ENCODE measurements at regions not wholly inside any gene's neighbourhood (a gene's known extent, or its start where the extent isn't known, plus 50 kb on each side); places are given as distances from the start of the nearest gene placed in this dataset.

DNA sequence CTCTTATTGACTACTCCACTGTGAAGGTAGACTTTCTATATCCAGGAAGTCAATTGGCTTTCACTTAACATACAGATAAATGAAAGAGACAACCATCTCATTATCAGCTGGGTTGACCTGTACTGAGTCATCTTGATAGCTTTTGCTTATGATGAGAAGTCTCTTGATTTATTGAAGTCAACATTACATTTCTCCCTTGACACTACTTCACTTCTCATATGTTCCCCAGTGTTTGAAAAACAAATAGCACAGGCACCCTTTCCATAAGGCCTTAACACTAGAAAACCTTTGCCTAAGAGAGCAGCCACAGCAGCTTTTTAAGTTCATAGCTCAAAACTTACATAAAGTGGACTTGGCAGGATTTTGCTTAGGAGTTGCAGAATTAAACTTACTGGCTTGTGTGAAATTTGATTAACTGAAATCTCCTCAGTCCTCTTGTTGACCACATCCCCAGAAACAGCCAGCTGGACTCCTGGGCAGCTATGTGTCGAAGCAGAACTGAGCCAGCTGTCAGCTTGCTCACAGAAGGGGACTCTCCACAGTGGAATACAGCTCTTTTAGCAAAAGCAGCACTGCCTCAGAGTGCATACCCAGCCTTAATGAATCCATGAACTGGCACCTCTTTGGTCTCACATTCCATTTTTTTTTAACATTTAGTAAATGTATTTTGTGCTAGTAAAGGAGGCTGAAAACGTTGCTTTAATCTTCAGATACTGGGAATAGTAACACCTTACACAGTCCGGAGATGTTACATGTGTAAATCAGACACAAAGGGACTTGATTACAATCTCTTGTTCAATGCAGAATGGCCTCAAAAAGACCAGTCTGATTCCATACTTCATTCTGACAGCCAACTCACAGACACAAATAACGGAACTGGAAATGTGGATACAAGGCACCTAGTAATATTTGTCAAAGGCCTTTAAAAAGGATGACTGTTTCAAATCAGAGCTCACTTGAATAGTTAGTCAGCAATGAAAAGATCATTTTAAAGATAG lies 1532.7 kb downstream of the HACE1 start:
- H3K27me3 ChIP-seq (ENCODE audit: control insufficient read depth in 2 of 2, insufficient read depth in 2 of 2, low read length in 2 of 2), result no peaks in the 10 kb centered on the region
- BruUV-seq (replicated peaks), result no TSS peak
- H3K4me3 ChIP-seq, result no peak overlapping the region
- in situ Hi-C loops (cut with MboI), result no loop called here
- H3K79me2 ChIP-seq (ENCODE audit: control insufficient read depth, insufficient read depth, low read length), result no peaks in the 10 kb centered on the region
- H3K4me2 ChIP-seq (ENCODE audit: insufficient read depth, low read length), result no peak overlapping the region
- H3K4me1 ChIP-seq (replicated peaks in 1 of 2; ENCODE audit: control insufficient read depth in 2 of 2, insufficient read depth in 2 of 2, low read length in 2 of 2), result no peaks in the 10 kb centered on the region
- no peak overlapping the region for H3K27ac ChIP-seq (ENCODE audit: extremely low read depth, low read depth, low read length)
- H2AFZ ChIP-seq (ENCODE audit: low read depth, low read length), result no peak overlapping the region
- TF ChIP-seq TAF1 (IDR thresholded peaks at IDR 0.05; ENCODE audit: control insufficient read depth, extremely low read depth, insufficient read depth, low read length, severe bottlenecking) (no peak), ETV1 (tag; conservative IDR thresholded peaks at IDR 0.05; ENCODE audit: low read depth) (no peak), SLC30A9 (CRISPR knock-in tag; IDR thresholded peaks at IDR 0.05) (no peak), PHF8 (IDR thresholded peaks at IDR 0.05; ENCODE audit: borderline replicate concordance, low read length) (no peak), ZSCAN29 (IDR thresholded peaks at IDR 0.05) (no peak), SRSF9 (IDR thresholded peaks at IDR 0.05; ENCODE audit: borderline replicate concordance, low read depth, low read length) (no peak), FUS (optimal IDR thresholded peaks at IDR 0.05; ENCODE audit: low read depth, low read length) (no peak), TBP (optimal IDR thresholded peaks at IDR 0.05; ENCODE audit: low read depth, low read length) (no peak)
- TF ChIP-seq, protein P1, sequence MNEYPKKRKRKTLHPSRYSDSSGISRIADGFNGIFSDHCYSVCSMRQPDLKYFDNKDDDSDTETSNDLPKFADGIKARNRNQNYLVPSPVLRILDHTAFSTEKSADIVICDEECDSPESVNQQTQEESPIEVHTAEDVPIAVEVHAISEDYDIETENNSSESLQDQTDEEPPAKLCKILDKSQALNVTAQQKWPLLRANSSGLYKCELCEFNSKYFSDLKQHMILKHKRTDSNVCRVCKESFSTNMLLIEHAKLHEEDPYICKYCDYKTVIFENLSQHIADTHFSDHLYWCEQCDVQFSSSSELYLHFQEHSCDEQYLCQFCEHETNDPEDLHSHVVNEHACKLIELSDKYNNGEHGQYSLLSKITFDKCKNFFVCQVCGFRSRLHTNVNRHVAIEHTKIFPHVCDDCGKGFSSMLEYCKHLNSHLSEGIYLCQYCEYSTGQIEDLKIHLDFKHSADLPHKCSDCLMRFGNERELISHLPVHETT (CRISPR knock-in tag; conservative IDR thresholded peaks at IDR 0.05 in 1 of 2, IDR thresholded peaks at IDR 0.05 in 1 of 2), result no peak
- TF ChIP-seq, protein P2, sequence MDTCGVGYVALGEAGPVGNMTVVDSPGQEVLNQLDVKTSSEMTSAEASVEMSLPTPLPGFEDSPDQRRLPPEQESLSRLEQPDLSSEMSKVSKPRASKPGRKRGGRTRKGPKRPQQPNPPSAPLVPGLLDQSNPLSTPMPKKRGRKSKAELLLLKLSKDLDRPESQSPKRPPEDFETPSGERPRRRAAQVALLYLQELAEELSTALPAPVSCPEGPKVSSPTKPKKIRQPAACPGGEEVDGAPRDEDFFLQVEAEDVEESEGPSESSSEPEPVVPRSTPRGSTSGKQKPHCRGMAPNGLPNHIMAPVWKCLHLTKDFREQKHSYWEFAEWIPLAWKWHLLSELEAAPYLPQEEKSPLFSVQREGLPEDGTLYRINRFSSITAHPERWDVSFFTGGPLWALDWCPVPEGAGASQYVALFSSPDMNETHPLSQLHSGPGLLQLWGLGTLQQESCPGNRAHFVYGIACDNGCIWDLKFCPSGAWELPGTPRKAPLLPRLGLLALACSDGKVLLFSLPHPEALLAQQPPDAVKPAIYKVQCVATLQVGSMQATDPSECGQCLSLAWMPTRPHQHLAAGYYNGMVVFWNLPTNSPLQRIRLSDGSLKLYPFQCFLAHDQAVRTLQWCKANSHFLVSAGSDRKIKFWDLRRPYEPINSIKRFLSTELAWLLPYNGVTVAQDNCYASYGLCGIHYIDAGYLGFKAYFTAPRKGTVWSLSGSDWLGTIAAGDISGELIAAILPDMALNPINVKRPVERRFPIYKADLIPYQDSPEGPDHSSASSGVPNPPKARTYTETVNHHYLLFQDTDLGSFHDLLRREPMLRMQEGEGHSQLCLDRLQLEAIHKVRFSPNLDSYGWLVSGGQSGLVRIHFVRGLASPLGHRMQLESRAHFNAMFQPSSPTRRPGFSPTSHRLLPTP (IDR thresholded peaks at IDR 0.05; ENCODE audit: borderline replicate concordance, extremely low read depth, insufficient read length), result no peak
- H3K9me1 ChIP-seq (ENCODE audit: control insufficient read depth, insufficient read depth, low read length), result no peaks in the 10 kb centered on the region
- ATAC-seq (no peak), DNase-seq (ENCODE audit: extremely low read depth in 1 of 4, low spot score in 3 of 4) (no peak), FAIRE-seq (no peak)
- POLR2A ChIA-PET, result no interaction called here
- intact Hi-C loops (cut with micrococcal nuclease), result no loop called here
- 0% methylated on average over 4 of the region's 4 CpGs for WGBS (ENCODE audit: insufficient coverage, low coverage, missing lambda C conversion rate)
- H3K9ac ChIP-seq (ENCODE audit: insufficient read depth in 1 of 2, low read depth in 2 of 2, low read length in 2 of 2), result no peak overlapping the region
- no peaks in the 10 kb centered on the region for H3K36me3 ChIP-seq (ENCODE audit: control insufficient read depth, insufficient read depth, low read length)
- H4K20me1 ChIP-seq (replicated peaks; ENCODE audit: control insufficient read depth, insufficient read depth, low read length), result no peaks in the 10 kb centered on the region
- CTCF ChIA-PET (ENCODE audit: low intra/inter-chr PET ratio), result no interaction called here
- H3K9me3 ChIP-seq (replicated peaks; ENCODE audit: control insufficient read depth, insufficient read depth, low read depth, low read length), result peaks cover 2% of the 10 kb centered on the region; the same call in 1 of the 2 replicates
